Ishikawa (cell line): ENCODE measurements at regions not wholly inside any gene's neighbourhood (a gene's known extent, or its start where the extent isn't known, plus 50 kb on each side); places are given as distances from the start of the nearest gene placed in this dataset.

Experiments used
- CEBPB ChIP-seq: IDR thresholded peaks from 2 replicates; pipeline ENCODE4 v1.6.1; 2012
- CREB1 ChIP-seq: IDR thresholded peaks from 2 replicates; pipeline ENCODE4 v1.6.1; 2012; ENCODE audit warnings: low read depth
- EGR1 ChIP-seq: IDR thresholded peaks from 2 replicates; pipeline ENCODE4 v1.6.1; 2012
- EP300 ChIP-seq: IDR thresholded peaks from 2 replicates; pipeline ENCODE4 v1.6.1; 2012; ENCODE audit warnings: borderline replicate concordance
- FOXM1 ChIP-seq: IDR thresholded peaks from 2 replicates; pipeline ENCODE4 v1.6.1; 2012; ENCODE audit warnings: low read depth, borderline replicate concordance
- NFIC ChIP-seq: IDR thresholded peaks from 2 replicates; pipeline ENCODE4 v1.6.1; 2012
- RAD21 ChIP-seq: IDR thresholded peaks from 2 replicates; pipeline ENCODE4 v1.6.1; 2012; ENCODE audit warnings: low read depth
- TAF1 ChIP-seq: IDR thresholded peaks from 2 replicates; pipeline ENCODE4 v1.6.1; 2012; ENCODE audit warnings: low read depth, mild to moderate bottlenecking
- TCF12 ChIP-seq: IDR thresholded peaks from 2 replicates; pipeline ENCODE4 v1.6.1; 2012; ENCODE audit warnings: low read depth
- TEAD4 ChIP-seq: IDR thresholded peaks from 2 replicates; pipeline ENCODE4 v1.6.1; 2012
- YY1 ChIP-seq: IDR thresholded peaks from 2 replicates; pipeline ENCODE4 v1.6.1; 2012; ENCODE audit warnings: low read depth
- ZBTB7A ChIP-seq: IDR thresholded peaks from 2 replicates; pipeline ENCODE4 v1.6.1; 2012; ENCODE audit warnings: low read depth
- TF ChIP-seq, protein P1 (sequence below): IDR thresholded peaks from 2 replicates; pipeline ENCODE4 v1.6.1; 2012
- TF ChIP-seq, protein P2 (sequence below): IDR thresholded peaks from 2 replicates; pipeline ENCODE4 v1.6.1; 2012
- TF ChIP-seq, protein P3 (sequence below): IDR thresholded peaks from 2 replicates; pipeline ENCODE4 v1.6.1; 2012; ENCODE audit warnings: low read depth, mild to moderate bottlenecking

DNA sequence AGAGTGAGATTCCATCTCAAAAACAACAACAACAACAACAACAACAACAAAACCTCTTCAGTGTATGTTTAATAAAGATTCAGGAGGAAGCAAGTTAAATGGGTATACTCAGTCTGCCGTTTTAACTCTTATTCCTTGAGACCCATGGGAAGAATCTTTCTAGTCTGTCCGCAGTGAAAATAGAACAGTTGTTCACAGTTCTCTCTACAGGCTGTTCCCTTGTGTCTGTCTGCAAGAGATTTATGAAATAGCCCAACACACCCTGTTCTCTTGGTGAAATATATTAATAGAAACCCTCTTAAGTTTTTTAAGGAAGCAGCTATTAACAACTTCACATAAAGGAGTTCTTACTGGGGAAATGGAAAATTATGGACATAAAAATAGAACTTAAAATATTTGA, 682.2 kb upstream of the RAG2 start:
- TF ChIP-seq ZBTB7A (no peak), CEBPB (no peak), NFIC (no peak)

DNA sequence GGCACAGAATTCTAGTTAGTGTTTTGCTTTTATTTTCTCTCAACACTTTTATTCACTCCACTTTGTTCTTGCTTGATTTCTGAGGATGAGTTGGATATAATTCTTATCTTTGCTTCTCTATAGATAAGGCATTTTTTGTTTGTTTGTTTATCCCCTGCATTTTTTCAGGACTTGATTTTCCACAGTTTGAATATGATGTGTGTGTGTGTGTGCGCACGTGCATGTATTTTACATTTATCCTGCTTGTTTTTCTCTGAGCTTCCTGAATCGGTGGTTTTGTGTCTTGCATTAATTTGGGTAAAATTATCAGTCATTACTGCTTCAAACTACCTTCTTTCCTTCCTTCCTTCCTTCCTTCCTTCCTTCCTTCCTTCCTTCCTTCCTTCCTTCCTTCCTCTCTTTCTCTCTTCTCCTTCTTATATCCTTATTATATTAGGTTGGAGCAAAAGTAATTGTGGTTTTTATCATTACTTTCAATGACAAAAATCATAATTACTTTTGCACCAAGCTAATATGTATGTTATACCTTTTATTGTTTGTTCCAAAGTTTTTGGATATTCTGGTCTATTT, 679.9 kb upstream of the RAG2 start:
- TF ChIP-seq EGR1 = no peak
- TF ChIP-seq, protein P1, sequence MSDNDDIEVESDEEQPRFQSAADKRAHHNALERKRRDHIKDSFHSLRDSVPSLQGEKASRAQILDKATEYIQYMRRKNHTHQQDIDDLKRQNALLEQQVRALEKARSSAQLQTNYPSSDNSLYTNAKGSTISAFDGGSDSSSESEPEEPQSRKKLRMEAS = no peak
- TF ChIP-seq, protein P2, sequence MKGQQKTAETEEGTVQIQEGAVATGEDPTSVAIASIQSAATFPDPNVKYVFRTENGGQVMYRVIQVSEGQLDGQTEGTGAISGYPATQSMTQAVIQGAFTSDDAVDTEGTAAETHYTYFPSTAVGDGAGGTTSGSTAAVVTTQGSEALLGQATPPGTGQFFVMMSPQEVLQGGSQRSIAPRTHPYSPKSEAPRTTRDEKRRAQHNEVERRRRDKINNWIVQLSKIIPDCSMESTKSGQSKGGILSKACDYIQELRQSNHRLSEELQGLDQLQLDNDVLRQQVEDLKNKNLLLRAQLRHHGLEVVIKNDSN = no peak
- TF ChIP-seq FOXM1 = no peak
- no peak for TF ChIP-seq EP300
- TF ChIP-seq NFIC = no peak
- no peak for TF ChIP-seq RAD21
- TF ChIP-seq YY1 = no peak
- TF ChIP-seq TCF12 = no peak
- TF ChIP-seq TAF1 = no peak
- no peak for TF ChIP-seq CREB1
- no peak for TF ChIP-seq CEBPB
- TF ChIP-seq, protein P3, sequence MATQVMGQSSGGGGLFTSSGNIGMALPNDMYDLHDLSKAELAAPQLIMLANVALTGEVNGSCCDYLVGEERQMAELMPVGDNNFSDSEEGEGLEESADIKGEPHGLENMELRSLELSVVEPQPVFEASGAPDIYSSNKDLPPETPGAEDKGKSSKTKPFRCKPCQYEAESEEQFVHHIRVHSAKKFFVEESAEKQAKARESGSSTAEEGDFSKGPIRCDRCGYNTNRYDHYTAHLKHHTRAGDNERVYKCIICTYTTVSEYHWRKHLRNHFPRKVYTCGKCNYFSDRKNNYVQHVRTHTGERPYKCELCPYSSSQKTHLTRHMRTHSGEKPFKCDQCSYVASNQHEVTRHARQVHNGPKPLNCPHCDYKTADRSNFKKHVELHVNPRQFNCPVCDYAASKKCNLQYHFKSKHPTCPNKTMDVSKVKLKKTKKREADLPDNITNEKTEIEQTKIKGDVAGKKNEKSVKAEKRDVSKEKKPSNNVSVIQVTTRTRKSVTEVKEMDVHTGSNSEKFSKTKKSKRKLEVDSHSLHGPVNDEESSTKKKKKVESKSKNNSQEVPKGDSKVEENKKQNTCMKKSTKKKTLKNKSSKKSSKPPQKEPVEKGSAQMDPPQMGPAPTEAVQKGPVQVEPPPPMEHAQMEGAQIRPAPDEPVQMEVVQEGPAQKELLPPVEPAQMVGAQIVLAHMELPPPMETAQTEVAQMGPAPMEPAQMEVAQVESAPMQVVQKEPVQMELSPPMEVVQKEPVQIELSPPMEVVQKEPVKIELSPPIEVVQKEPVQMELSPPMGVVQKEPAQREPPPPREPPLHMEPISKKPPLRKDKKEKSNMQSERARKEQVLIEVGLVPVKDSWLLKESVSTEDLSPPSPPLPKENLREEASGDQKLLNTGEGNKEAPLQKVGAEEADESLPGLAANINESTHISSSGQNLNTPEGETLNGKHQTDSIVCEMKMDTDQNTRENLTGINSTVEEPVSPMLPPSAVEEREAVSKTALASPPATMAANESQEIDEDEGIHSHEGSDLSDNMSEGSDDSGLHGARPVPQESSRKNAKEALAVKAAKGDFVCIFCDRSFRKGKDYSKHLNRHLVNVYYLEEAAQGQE = no peak
- no peak for TF ChIP-seq TEAD4
- TF ChIP-seq ZBTB7A = no peak

DNA sequence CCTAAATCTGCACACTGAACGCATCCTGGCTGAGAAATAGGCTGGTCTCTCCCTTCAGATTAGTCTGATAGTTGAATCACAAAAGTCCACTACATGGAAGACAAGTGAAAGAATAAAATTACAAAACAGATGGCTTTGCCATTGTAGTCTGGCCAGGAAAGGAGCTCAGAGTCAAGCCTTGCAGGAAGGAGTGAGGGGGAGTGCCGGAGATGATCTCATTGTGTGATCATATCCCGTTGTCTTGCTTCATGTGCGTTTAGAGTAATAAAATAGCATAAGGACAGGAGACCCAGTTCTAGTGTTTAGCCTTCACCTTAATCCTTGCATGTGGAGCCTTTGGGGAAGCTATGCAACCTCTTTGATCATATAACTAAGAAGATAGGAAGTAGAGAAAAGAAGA, 666.7 kb upstream of the RAG2 start:
- TF ChIP-seq EP300 = no peak
- TF ChIP-seq CEBPB = no peak
- TF ChIP-seq TAF1 = no peak
- TF ChIP-seq EGR1 = no peak
- no peak for TF ChIP-seq FOXM1
- no peak for TF ChIP-seq RAD21
- TF ChIP-seq, protein P1 = no peak

DNA sequence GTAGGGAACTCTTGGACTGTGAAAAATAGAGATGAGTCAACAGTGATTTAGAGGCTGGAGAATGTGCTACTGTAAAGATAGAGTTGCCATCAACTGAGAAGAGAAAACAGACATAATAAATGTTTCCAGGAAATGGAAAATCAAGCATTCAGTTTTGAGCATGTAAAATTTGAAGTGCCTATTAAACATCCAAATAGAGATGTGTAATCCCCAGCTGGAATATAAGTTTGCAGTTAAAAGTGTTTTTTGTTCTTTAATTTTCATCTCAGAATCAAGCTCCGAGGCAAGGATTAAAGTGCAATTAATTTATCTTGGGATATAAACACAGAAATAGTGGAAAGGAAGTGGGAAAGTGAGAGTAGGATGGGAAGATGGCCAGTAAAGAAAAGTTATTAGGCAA, 666.0 kb upstream of the RAG2 start:
- TF ChIP-seq EP300 (no peak), NFIC (no peak)

DNA sequence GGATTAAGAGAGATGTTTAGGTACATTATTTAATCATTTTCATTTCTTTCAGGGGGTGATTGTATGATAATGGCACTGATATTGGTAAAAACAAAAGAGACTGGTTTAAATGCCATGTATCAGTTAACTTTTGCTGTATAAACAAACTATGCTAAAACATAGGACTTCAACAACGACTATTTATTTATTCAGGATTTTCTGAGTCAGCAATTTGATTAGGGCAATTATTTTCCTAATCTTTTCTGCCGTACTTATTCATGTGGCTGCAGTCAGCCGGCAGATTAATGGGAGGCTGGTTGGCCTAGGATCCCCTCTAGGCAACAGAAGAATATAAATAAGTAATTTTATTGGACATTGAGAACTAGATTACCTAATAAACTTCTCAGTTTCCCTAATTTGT, 661.7 kb upstream of the RAG2 start:
- no peak for TF ChIP-seq ZBTB7A
- no peak for TF ChIP-seq TCF12
- no peak for TF ChIP-seq TEAD4
- no peak for TF ChIP-seq NFIC
- TF ChIP-seq CEBPB = no peak
- no peak for TF ChIP-seq CREB1
- TF ChIP-seq, protein P3 = no peak
- no peak for TF ChIP-seq YY1
- no peak for TF ChIP-seq EGR1
- TF ChIP-seq RAD21 = no peak
- TF ChIP-seq TAF1 = no peak
- TF ChIP-seq FOXM1 = no peak

DNA sequence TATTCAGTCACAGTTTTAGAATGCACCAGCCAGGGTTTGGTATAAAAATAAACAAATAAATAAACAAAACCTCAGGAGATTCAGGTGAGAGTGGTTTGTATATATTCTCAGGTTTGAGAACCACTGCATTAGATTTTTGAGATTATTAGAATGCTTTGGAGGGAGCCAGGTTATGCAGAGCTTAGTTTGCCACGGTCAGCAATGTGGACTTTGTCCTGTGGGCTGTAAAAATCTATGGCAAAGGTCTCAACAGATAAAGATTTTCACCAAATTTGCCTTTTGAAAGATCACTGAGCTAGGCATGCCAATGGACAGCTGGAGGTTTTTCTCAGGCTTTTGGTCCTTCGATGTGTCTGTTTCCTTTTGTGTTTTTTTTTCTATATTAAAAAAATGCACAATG, 650.1 kb upstream of the RAG2 start:
- TF ChIP-seq, protein P2 = no peak
- TF ChIP-seq, protein P3 = no peak
- TF ChIP-seq YY1 (no peak), CEBPB (no peak), RAD21 (no peak), EGR1 (no peak), FOXM1 (no peak)
